Upper lobe of left lung (tissue), 6 donors: ENCODE measurements at regions not wholly inside any gene's neighbourhood (a gene's known extent, or its start where the extent isn't known, plus 50 kb on each side); places are given as distances from the start of the nearest gene placed in this dataset.

Experiments used
- ATAC-seq, 2 donors: fragments of 200-7000 bp; cut with Tn5 transposase; one replicate each; pipeline ENCODE4 v1.9.1; 2022; ENCODE audit warnings: mild to moderate bottlenecking in 2 of 2, moderate library complexity in 2 of 2; ENCODE audit not compliant: low FRiP score in 2 of 2
- DNase-seq, 2 donors: peaks; one replicate each; pipeline ENCODE4 v3.0.0-alpha.2; 2019 to 2020
- H3K27ac ChIP-seq, 4 donors: fragments of 200-600 bp; sonication (generic); one replicate each; pipeline ENCODE4 v1.5.1; 2016 to 2019
- H3K27me3 ChIP-seq, 4 donors: fragments of 200-600 bp; sonication (generic); one replicate each; pipeline ENCODE4 v1.5.1; 2017 to 2019
- H3K36me3 ChIP-seq, 4 donors: fragments of 200-600 bp; sonication (generic); one replicate each; pipeline ENCODE4 v1.5.1; 2016 to 2019
- H3K4me1 ChIP-seq, 4 donors: fragments of 200-600 bp; sonication (generic); one replicate each; pipeline ENCODE4 v1.5.1; 2018 to 2019
- H3K4me3 ChIP-seq, 4 donors: fragments of 200-600 bp; sonication (generic); one replicate each; pipeline ENCODE4 v1.5.1; 2017 to 2019; ENCODE audit warnings: mild to moderate bottlenecking in 2 of 4, moderate library complexity in 1 of 4
- H3K9me3 ChIP-seq, 4 donors: fragments of 200-600 bp; sonication (generic); one replicate each; pipeline ENCODE4 v1.5.1; 2018 to 2019
- CTCF ChIP-seq, 6 experiments: fragments of 450-650 bp in 4 of 6; fragments of 200-600 bp in 2 of 6; sonication (generic) in 2 of 6; IDR thresholded peaks; one replicate each; pipeline ENCODE4 v1.5.1; 2016 to 2019; ENCODE audit warnings: antibody characterized with exemption in 6 of 6
- EP300 ChIP-seq, 4 donors: sonication (generic); formaldehyde crosslinking; IDR thresholded peaks; one replicate each; pipeline ENCODE4 v1.5.1; 2017; ENCODE audit warnings: antibody characterized with exemption in 4 of 4, control low read depth in 2 of 4
- POLR2A ChIP-seq, 4 donors: fragments of 450-650 bp; IDR thresholded peaks; one replicate each; pipeline ENCODE4 v1.5.1; 2016 to 2017; ENCODE audit warnings: antibody characterized with exemption in 4 of 4, mild to moderate bottlenecking in 2 of 4
- POLR2AphosphoS5 ChIP-seq, 2 donors: sonication (generic); formaldehyde crosslinking; IDR thresholded peaks; one replicate each; pipeline ENCODE4 v1.5.1; 2017; ENCODE audit warnings: antibody characterized with exemption in 2 of 2
- WGBS, 2 donors: methylation state at CpG; one replicate each; pipeline ENCODE4 v1.1.5; 2017 to 2018; 5-methylcytosine and 5-hydroxymethylcytosine counted together
- donor health status: DM: no; HTN: no; CAD: no; lungs with moderate emphysema.
- donor health status: DM: no; HTN: yes; CAD: no; lungs with severe emphysema.

- H3K36me3 ChIP-seq: no peaks in the 10 kb centered on the region
- TF ChIP-seq EP300 (IDR thresholded peaks at IDR 0.05) (no peak), POLR2AphosphoS5 (IDR thresholded peaks at IDR 0.05) (no peak), POLR2A (IDR thresholded peaks at IDR 0.05) (no peak), CTCF (IDR thresholded peaks at IDR 0.05) (no peak)
- H3K9me3 ChIP-seq: no peaks in the 10 kb centered on the region
- no peaks in the 10 kb centered on the region for H3K27me3 ChIP-seq
- H3K27ac ChIP-seq: no peak overlapping the region
- peaks cover 0 to 7% (median 4%) of the 10 kb centered on the region in 4 donors for H3K4me1 ChIP-seq
- H3K4me3 ChIP-seq: no peak overlapping the region
- DNase-seq: no peak
- no peak for ATAC-seq
- 76 to 91% methylated on average over 3 of the region's 3 CpGs for WGBS, 2 donors
Observed at GRCh38 chr5:72596956-72597355, 89.7 kb upstream of the ZNF366 start.

GRCh38 chr5:72588640-72589039 lies 81.4 kb upstream of the ZNF366 start:
- Histone ChIP-seq H3K27me3 (no peaks in the 10 kb centered on the region), H3K27ac (no peak overlapping the region), H3K4me3 (no peak overlapping the region), H3K4me1 (peaks cover 0 to 2% (median 0%) of the 10 kb centered on the region in 4 donors), H3K9me3 (no peaks in the 10 kb centered on the region), H3K36me3 (no peaks in the 10 kb centered on the region)
- ATAC-seq (no peak), DNase-seq (no peak)
- TF ChIP-seq POLR2AphosphoS5 (IDR thresholded peaks at IDR 0.05) (no peak), CTCF (IDR thresholded peaks at IDR 0.05) (no peak), POLR2A (IDR thresholded peaks at IDR 0.05) (no peak), EP300 (IDR thresholded peaks at IDR 0.05) (no peak)
- WGBS, 2 donors: 88 to 91% methylated on average over 4 of the region's 4 CpGs

- Histone ChIP-seq H3K27ac (no peak overlapping the region), H3K9me3 (no peaks in the 10 kb centered on the region), H3K36me3 (no peaks in the 10 kb centered on the region), H3K4me1 (peaks cover 0 to 2% (median 0%) of the 10 kb centered on the region in 4 donors), H3K4me3 (no peak overlapping the region), H3K27me3 (no peaks in the 10 kb centered on the region)
- DNase-seq (no peak), ATAC-seq (no peak)
- 73 to 86% methylated on average over 7 to 8 of the region's 8 CpGs for WGBS, 2 donors
- TF ChIP-seq POLR2A (IDR thresholded peaks at IDR 0.05) (no peak), POLR2AphosphoS5 (IDR thresholded peaks at IDR 0.05) (no peak), EP300 (IDR thresholded peaks at IDR 0.05) (no peak), CTCF (IDR thresholded peaks at IDR 0.05) (no peak)
Observed at GRCh38 chr5:72587661-72588308, 80.6 kb upstream of the ZNF366 start.

GRCh38 chr5:72586788-72587530 lies 79.7 kb upstream of the ZNF366 start:
- WGBS, 2 donors: 93 to 94% methylated on average over 3 of the region's 3 CpGs
- H3K9me3 ChIP-seq: no peaks in the 10 kb centered on the region
- DNase-seq (no peak), ATAC-seq (no peak)
- no peaks in the 10 kb centered on the region for H3K27me3 ChIP-seq
- no peaks in the 10 kb centered on the region for H3K36me3 ChIP-seq
- no peak for TF ChIP-seq POLR2A (IDR thresholded peaks at IDR 0.05)
- no peak for TF ChIP-seq POLR2AphosphoS5 (IDR thresholded peaks at IDR 0.05)
- TF ChIP-seq CTCF (IDR thresholded peaks at IDR 0.05): no peak
- TF ChIP-seq EP300 (IDR thresholded peaks at IDR 0.05): no peak
- H3K4me1 ChIP-seq: peaks cover 0 to 2% (median 0%) of the 10 kb centered on the region in 4 donors
- no peak overlapping the region for H3K4me3 ChIP-seq
- H3K27ac ChIP-seq: no peak overlapping the region
